ENCODE measurements at regions not wholly inside any gene's neighbourhood (a gene's known extent, or its start where the extent isn't known, plus 50 kb on each side); places are given as distances from the start of the nearest gene placed in this dataset.

GRCh38 chr3:26202169-26202568, 412.3 kb downstream of the OXSM start:
- Histone ChIP-seq H3K36me3 (ENCODE audit: low read depth) (no peaks in the 10 kb centered on the region), H3K9me3 (ENCODE audit: severe bottlenecking) (no peaks in the 10 kb centered on the region), H3K27me3 (ENCODE audit: insufficient read depth, poor library complexity, severe bottlenecking) (no peaks in the 10 kb centered on the region), H3K4me3 (ENCODE audit: severe bottlenecking) (no peak overlapping the region), H3K4me1 (ENCODE audit: insufficient read depth, poor library complexity, severe bottlenecking) (no peaks in the 10 kb centered on the region), H3K27ac (ENCODE audit: poor library complexity, severe bottlenecking) (no peak overlapping the region)
- DNase-seq (ENCODE audit: low spot score) (no peak), ATAC-seq (ENCODE audit: low read depth) (no peak)
- TF ChIP-seq CTCF (IDR thresholded peaks at IDR 0.05; ENCODE audit: poor library complexity, severe bottlenecking), result no peak

DNA sequence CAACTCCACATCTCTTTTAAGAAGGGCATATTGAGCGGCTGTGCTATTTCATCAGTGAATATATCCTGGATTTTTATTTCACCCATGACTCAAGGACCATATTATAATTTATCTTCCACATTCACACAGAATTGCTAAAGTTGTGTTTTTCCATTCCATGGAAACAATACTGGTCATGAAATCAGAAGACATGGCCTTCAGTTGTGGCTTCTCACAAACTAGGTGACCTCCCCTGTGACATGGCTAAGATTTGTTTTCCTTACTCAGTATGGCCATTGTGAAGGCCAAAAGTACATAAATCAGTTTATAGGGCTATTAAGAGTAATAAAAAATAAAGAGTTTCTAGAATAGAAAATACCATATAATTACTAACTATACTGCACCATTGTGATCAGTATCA, 415.6 kb downstream of the OXSM start:
- Histone ChIP-seq H3K27ac (ENCODE audit: poor library complexity, severe bottlenecking) (no peak overlapping the region), H3K9me3 (ENCODE audit: severe bottlenecking) (no peaks in the 10 kb centered on the region), H3K4me3 (ENCODE audit: severe bottlenecking) (no peak overlapping the region), H3K27me3 (ENCODE audit: insufficient read depth, poor library complexity, severe bottlenecking) (no peaks in the 10 kb centered on the region), H3K4me1 (ENCODE audit: insufficient read depth, poor library complexity, severe bottlenecking) (no peaks in the 10 kb centered on the region), H3K36me3 (ENCODE audit: low read depth) (no peaks in the 10 kb centered on the region)
- TF ChIP-seq CTCF (IDR thresholded peaks at IDR 0.05; ENCODE audit: poor library complexity, severe bottlenecking), result no peak
- ATAC-seq (ENCODE audit: low read depth) (no peak), DNase-seq (ENCODE audit: low spot score) (no peak)

- Histone ChIP-seq H3K9me3 (ENCODE audit: severe bottlenecking) (no peaks in the 10 kb centered on the region), H3K4me1 (ENCODE audit: insufficient read depth, poor library complexity, severe bottlenecking) (no peaks in the 10 kb centered on the region), H3K36me3 (ENCODE audit: low read depth) (no peaks in the 10 kb centered on the region), H3K27ac (ENCODE audit: poor library complexity, severe bottlenecking) (no peak overlapping the region), H3K27me3 (ENCODE audit: insufficient read depth, poor library complexity, severe bottlenecking) (no peaks in the 10 kb centered on the region), H3K4me3 (ENCODE audit: severe bottlenecking) (no peak overlapping the region)
- no peak for TF ChIP-seq CTCF (IDR thresholded peaks at IDR 0.05; ENCODE audit: poor library complexity, severe bottlenecking)
- ATAC-seq (ENCODE audit: low read depth), result no peak
- no peak for DNase-seq (ENCODE audit: low spot score)
Measured at GRCh38 chr3:26208201-26208600, 414.4 kb upstream of the LRRC3B start.

DNA sequence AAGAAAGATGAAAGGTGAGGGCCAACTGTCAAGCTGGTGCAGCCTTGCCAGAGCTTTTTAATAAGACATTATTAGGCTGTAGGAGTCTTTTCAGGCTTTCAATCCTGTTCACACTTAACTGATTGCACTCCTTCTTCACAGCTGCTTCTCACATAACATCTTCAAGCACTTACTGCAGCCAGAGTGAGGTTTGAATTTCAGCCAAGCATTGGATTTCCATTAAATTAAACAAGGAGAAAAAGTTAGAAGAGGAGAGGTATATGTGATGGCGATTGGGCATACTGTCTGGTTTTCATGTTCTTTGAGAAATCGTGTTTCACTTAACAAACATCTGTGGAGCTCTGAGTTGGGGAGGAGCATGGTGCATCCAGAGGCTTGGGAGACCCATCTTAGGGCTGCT, 392.8 kb upstream of the LRRC3B start:
- Histone ChIP-seq H3K36me3 (ENCODE audit: low read depth) (no peaks in the 10 kb centered on the region), H3K4me3 (ENCODE audit: severe bottlenecking) (no peak overlapping the region), H3K27ac (ENCODE audit: poor library complexity, severe bottlenecking) (no peak overlapping the region), H3K27me3 (ENCODE audit: insufficient read depth, poor library complexity, severe bottlenecking) (no peaks in the 10 kb centered on the region), H3K9me3 (ENCODE audit: severe bottlenecking) (peaks cover 5% of the 10 kb centered on the region), H3K4me1 (ENCODE audit: insufficient read depth, poor library complexity, severe bottlenecking) (no peaks in the 10 kb centered on the region)
- ATAC-seq (ENCODE audit: low read depth), result no peak
- no peak for TF ChIP-seq CTCF (IDR thresholded peaks at IDR 0.05; ENCODE audit: poor library complexity, severe bottlenecking)
- DNase-seq (ENCODE audit: low spot score), result no peak

- H3K27ac ChIP-seq (ENCODE audit: poor library complexity, severe bottlenecking), result no peak overlapping the region
- DNase-seq (ENCODE audit: low spot score), result no peak
- no peak for TF ChIP-seq CTCF (IDR thresholded peaks at IDR 0.05; ENCODE audit: poor library complexity, severe bottlenecking)
- no peaks in the 10 kb centered on the region for H3K36me3 ChIP-seq (ENCODE audit: low read depth)
- no peak overlapping the region for H3K4me3 ChIP-seq (ENCODE audit: severe bottlenecking)
- no peaks in the 10 kb centered on the region for H3K27me3 ChIP-seq (ENCODE audit: insufficient read depth, poor library complexity, severe bottlenecking)
- H3K4me1 ChIP-seq (ENCODE audit: insufficient read depth, poor library complexity, severe bottlenecking), result no peaks in the 10 kb centered on the region
- ATAC-seq (ENCODE audit: low read depth), result no peak
- peaks cover 5% of the 10 kb centered on the region for H3K9me3 ChIP-seq (ENCODE audit: severe bottlenecking)
Measured at GRCh38 chr3:26233374-26233773, 389.2 kb upstream of the LRRC3B start.
